HG03280 (cell line): ENCODE measurements at regions not wholly inside any gene's neighbourhood (a gene's known extent, or its start where the extent isn't known, plus 50 kb on each side); places are given as distances from the start of the nearest gene placed in this dataset.

Experiments
- ATAC-seq: cut with Tn5 transposase; IDR thresholded peaks from one replicate; pipeline ENCODE4 v1.9.1; 2021; ENCODE audit warnings: mild to moderate bottlenecking, moderate library complexity; ENCODE audit not compliant: unreplicated experiment

DNA sequence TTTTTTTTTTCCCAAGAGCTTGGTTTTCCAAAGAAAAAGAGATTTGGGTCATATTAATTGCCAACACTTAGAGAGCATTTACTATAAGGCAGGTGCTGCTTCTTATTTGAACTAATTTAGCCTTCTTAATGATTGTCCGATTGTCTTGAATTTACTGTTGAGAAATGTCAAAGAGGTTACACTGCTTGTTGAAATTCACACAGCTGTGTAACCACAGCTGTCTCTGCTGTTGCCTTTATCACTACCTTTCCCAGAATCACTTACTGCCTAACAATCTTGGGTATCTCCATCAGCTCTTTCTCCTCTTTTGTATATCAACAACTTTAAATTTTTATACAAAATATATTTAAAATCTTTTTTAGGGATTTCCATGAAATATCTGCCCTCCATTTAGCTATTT is 115.6 kb downstream of the UCHL5 start:
- ATAC-seq, result no peak

DNA sequence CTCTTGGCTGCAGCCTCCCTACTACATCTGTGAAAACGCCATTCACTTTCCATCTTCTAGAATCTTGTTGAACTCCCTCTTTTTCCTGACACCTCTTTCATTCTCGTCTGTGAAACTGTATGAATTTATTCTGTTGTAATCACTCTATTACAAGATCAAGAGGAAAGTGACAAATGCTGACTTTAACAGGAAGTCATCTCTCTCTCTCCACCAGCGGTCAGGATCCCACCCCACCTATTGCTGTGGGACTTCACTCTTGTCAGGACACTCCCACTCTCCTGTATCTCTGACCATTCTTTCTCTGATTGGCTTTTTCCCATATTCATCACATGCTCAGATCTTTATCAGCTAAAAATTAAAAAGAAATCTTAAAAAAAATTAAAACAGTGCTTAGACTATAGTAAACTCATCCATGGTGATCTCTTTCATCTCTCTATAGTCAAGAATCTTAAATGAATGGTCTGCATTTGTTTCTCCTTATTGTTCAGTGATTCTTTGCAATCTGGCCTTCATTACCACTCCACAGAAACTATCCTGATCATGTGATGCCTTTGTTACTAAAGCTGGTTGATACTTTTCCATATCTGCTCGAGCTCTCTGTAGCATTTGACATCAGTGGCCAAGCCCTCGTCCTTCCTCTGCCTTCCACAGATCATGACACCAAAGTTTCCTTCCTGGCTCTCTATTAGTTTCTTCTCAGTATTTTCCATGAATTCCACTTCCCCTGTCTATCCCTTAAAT is 113.6 kb downstream of the UCHL5 start:
- no peak for ATAC-seq

DNA sequence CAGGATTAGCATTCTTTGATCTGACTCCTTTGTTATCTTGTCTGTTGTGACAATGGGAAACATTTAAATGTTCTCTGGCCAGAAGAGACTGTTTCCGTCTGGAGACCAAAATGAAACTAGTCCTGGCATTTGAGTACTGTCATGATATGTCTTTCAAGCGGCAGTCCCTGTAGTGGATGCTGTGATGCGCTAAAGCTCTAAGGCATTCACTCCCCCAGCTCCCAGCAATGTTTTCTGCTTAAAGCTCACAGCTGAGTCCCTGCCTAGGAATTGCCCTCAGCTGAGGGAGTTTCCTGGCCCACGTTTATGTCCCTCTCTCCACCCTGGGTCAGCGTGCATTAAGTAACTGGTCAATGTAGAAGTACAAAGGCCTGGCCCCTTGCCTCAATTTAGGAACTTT is 109.4 kb downstream of the UCHL5 start:
- no peak for ATAC-seq

DNA sequence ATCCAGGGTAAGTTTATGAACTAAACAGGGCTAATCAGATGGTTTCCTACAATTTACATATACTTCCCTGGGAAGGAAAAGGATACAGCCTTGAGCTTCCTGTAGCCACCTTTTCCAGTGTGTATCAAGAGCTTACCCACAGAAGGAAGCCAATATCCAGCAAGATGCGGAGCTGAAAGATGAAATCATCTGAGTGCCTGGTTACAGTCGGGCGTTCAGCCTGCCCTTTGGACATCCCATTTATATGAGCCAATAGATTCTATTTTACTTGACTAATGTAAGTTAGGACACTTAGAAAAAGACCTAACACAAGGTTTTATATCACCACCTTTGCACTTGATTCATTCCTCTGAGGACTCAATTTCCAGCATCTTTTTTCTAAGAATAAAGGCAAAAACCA is 108.2 kb downstream of the UCHL5 start:
- no peak for ATAC-seq

DNA sequence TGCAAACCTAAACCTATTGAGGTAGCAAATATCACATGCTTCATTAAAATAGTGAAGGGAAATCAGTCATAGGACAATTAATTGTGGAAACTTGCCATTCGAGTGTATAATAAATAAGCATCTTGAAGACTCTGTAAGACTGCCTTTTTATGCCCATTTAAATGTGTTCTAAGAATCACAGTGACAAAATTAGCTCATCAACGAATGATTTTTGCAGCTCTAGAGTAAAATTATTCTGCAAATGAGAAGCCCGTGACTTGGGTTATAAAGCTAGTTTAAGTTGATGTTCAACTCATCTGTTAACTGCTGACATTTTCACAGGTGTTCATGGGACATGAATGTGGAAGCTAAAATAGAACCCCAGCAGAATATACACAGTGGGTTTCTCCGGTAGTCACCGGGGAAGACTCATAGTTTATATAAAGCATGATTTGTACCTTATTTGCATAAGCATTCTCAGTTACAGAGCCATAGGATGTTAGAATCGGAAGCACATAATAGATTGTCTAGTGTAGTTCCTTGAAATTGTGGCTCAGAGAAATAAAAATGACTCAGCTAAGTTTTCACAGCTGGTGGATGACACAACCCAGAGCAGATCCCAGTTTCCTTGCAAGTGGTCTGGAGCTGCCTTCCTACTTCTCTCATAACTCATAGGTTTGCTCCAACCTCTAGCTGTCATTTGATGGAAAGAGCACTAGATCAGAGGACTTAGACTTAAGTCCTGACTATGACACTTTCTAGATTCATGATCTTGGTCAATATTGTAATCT is 107.3 kb downstream of the UCHL5 start:
- ATAC-seq, result peak; percentile 88

DNA sequence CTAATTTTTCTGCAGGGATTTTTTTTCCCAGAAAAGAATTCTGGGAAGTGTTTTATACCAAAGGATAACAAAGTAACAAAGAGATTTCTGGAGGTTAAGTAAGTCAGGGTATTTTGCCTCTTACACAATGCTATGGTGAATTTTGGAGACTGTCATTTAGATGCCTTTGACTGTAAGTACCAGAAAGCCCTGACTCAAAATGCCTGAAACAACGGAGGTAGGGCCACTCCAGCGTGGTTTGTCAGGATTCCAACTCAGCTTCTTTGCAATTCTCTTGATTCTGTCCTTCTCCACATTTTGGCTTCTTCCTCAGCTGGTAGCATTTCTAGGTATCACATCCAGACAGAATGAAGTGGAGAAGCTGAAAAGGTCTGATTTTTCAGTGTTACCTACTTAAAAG is 106.5 kb downstream of the UCHL5 start:
- no peak for ATAC-seq

DNA sequence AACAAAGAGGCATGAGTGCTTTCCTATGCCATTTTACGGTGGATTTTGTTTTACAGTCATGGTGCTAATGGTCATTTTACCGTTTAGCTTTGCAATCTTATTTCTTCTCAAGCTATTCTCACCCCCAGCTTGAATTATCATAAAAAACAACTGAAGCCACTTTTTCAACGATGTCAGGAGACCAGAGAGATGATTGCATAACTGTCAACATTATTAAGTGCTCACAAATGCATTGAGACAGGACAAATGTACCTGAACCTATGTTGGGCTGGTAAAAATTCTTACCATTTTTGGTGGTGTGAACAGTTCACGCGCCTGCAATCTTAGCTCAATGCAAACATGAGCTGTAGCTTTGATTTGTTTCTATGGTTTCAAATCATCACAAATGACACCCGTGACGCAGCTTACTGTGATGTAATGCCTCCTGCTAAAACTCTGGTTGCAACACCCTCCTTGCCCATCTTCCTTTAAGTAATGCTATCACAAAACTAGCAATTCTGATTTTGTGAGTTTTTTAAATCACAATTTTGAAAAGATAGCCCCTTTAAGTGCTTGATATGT is 104.4 kb downstream of the UCHL5 start:
- no peak for ATAC-seq

DNA sequence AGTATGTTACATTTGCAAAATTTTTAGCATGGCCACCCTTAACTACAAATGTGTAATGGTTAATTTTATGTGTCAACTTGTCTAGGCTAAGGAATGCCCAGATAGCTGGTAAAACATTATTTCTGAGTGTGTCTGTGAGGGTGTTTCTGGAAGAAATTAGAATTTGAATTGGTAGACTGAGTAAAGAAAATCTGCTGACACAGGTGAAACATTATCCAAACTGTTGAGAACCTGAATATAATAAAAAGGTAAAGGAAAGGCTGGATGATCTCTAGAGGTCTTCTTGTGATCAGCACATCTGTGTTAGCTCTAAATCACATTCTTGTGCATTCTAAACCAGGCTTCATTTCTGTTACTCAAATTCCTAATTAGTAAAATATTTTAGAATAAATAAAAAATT is 100.8 kb downstream of the UCHL5 start:
- no peak for ATAC-seq

DNA sequence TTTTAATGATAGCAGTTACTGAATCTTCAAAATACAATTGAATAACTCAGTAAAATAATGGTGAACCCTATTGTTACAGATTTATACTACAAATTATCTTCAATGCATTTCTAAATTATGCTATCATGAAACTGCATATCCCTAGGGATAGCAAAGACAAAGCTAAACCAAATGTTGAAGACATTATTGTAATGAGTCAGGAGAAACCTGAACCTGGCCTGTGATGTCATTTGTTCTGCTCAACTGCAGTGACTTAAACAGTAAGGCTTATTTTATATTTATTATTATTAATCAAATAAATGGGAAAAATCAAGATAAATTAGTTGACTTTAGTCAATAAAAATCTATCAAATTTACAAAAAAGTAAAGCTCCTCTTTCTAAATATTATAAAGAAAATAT is 100.3 kb downstream of the UCHL5 start:
- no peak for ATAC-seq

DNA sequence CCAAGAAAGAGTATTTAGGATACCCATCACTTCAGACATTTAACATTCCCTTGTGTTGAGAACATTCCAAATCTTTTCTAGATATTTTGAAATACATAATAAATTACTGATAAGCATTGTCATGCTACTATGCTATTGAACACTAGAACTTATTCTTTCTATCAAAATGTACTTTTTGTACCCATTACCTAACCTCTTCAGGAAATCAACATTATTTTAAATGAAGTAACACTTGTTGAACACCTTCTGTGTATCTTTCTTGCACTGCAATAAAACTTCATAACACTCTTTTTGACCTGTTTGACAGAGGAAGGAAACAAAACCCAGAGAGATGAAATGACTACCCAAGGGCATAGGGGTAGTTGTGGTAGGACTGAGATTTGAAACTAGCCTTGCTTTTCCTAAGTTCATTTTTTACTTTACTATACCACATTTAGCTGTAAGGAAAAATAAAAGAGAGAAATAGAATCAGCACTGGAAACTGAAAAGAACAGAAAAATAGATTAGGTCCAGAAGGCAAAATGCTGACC is 99.4 kb downstream of the UCHL5 start:
- ATAC-seq, result no peak
